GM23338 (cell line): ENCODE measurements at regions not wholly inside any gene's neighbourhood (a gene's known extent, or its start where the extent isn't known, plus 50 kb on each side); places are given as distances from the start of the nearest gene placed in this dataset.

Experiments
- ATAC-seq: fragments of 200-7000 bp; cut with Tn5 transposase; 3 replicates; pipeline ENCODE4 v1.9.1; 2020
- DNase-seq: peaks from one replicate; pipeline ENCODE4 v3.0.0-alpha.2; 2015; ENCODE audit warnings: low spot score
- H2AFZ ChIP-seq: fragments of 200-600 bp; sonication (generic); 2 replicates; pipeline ENCODE4 v1.8.0; 2016; ENCODE audit warnings: antibody characterized with exemption, mild to moderate bottlenecking, moderate library complexity
- H3F3A ChIP-seq: fragments of 200-600 bp; sonication (generic); replicated peaks from 2 replicates; pipeline ENCODE4 v1.8.0; 2017; ENCODE audit warnings: antibody characterized with exemption, mixed run types, low read depth
- H3K27ac ChIP-seq: fragments of 200-600 bp; sonication (generic); 2 replicates; pipeline ENCODE4 v1.6.1; 2016; ENCODE audit warnings: low read depth
- H3K27me3 ChIP-seq: fragments of 200-600 bp; sonication (generic); 2 replicates; pipeline ENCODE4 v1.8.0; 2016; ENCODE audit warnings: mild to moderate bottlenecking, mixed run types, moderate library complexity; ENCODE audit not compliant: insufficient read depth
- H3K36me3 ChIP-seq: fragments of 200-600 bp; sonication (generic); 2 replicates; pipeline ENCODE4 v1.8.0; 2016; ENCODE audit warnings: mild to moderate bottlenecking; ENCODE audit not compliant: insufficient read depth
- H3K4me1 ChIP-seq: fragments of 200-600 bp; sonication (generic); 2 replicates; pipeline ENCODE4 v1.8.0; 2016; ENCODE audit warnings: mild to moderate bottlenecking, moderate library complexity; ENCODE audit not compliant: insufficient read depth
- H3K4me2 ChIP-seq: fragments of 200-600 bp; sonication (generic); 2 replicates; pipeline ENCODE4 v1.7.1; 2017; ENCODE audit warnings: mixed run types
- H3K4me3 ChIP-seq: fragments of 200-600 bp; sonication (generic); 2 replicates; pipeline ENCODE4 v1.6.1; 2016; ENCODE audit warnings: mixed run types
- H3K79me2 ChIP-seq: fragments of 200-600 bp; sonication (generic); replicated peaks from 2 replicates; pipeline ENCODE4 v1.8.0; 2017; ENCODE audit warnings: mild to moderate bottlenecking; ENCODE audit not compliant: insufficient read depth
- H3K9me2 ChIP-seq: fragments of 200-600 bp; sonication (generic); 2 replicates; pipeline ENCODE4 v1.8.0; 2017; ENCODE audit not compliant: insufficient read depth
- H4K20me1 ChIP-seq: fragments of 200-600 bp; sonication (generic); replicated peaks from 2 replicates; pipeline ENCODE4 v1.8.0; 2017; ENCODE audit warnings: mild to moderate bottlenecking; ENCODE audit not compliant: insufficient read depth
- H3K27ac Mint-ChIP-seq: 2 replicates; pipeline ENCODE4 v1.8.0; 2020; ENCODE audit warnings: inconsistent platforms, mild to moderate bottlenecking, moderate library complexity, mixed read lengths
- H3K27me3 Mint-ChIP-seq: 3 replicates; pipeline ENCODE4 v1.8.0; 2022; ENCODE audit warnings: low read depth, mild to moderate bottlenecking, moderate library complexity, mixed read lengths, inconsistent platforms; ENCODE audit not compliant: insufficient read depth, poor library complexity
- H3K36me3 Mint-ChIP-seq: 3 replicates; pipeline ENCODE4 v1.8.0; 2021; ENCODE audit warnings: low read depth, mild to moderate bottlenecking, inconsistent platforms, moderate library complexity, mixed read lengths
- H3K4me1 Mint-ChIP-seq: 3 replicates; pipeline ENCODE4 v1.8.0; 2020; ENCODE audit warnings: mild to moderate bottlenecking, inconsistent platforms, mixed read lengths
- H3K4me3 Mint-ChIP-seq: 3 replicates; pipeline ENCODE4 v1.8.0; 2021; ENCODE audit warnings: moderate library complexity, mild to moderate bottlenecking, inconsistent platforms, mixed read lengths
- H3K9me3 Mint-ChIP-seq: 3 replicates; pipeline ENCODE4 v1.8.0; 2020; ENCODE audit warnings: moderate library complexity, mild to moderate bottlenecking, inconsistent platforms, mixed read lengths
- CREB1 ChIP-seq: fragments of 250-450 bp; sonication (Bioruptor Pico); IDR thresholded peaks from 2 replicates; pipeline ENCODE4 v1.5.0; 2020; ENCODE audit warnings: low read depth, mild to moderate bottlenecking, moderate library complexity
- CTCF ChIP-seq, 2 experiments: fragments of 200-600 bp in 1 of 2; sonication (generic) in 1 of 2; conservative IDR thresholded peaks; 2 replicates each; pipeline versions ENCODE4 v1.5.1 to v1.6.1; 2016 to 2017; ENCODE audit warnings: antibody characterized with exemption in 2 of 2, low read depth in 2 of 2, mild to moderate bottlenecking in 2 of 2, moderate library complexity in 1 of 2
- ETS1 ChIP-seq: IDR thresholded peaks from 2 replicates; pipeline ENCODE4 v1.6.1; 2016; ENCODE audit warnings: antibody characterized with exemption
- EZH2 ChIP-seq: fragments of 200-600 bp; sonication (generic); IDR thresholded peaks from one replicate; pipeline ENCODE4 v1.8.0; 2017; ENCODE audit warnings: antibody characterized with exemption, mild to moderate bottlenecking, low read depth; ENCODE audit not compliant: unreplicated experiment
- EZH2phosphoT487 ChIP-seq: fragments of 200-600 bp; sonication (generic); IDR thresholded peaks from one replicate; pipeline ENCODE4 v1.8.1; 2018; ENCODE audit warnings: antibody characterized with exemption; ENCODE audit not compliant: unreplicated experiment
- JUNB ChIP-seq: IDR thresholded peaks from one replicate; pipeline ENCODE4 v1.6.1; 2016; ENCODE audit warnings: antibody characterized with exemption; ENCODE audit not compliant: unreplicated experiment
- NANOG ChIP-seq: IDR thresholded peaks from 2 replicates; pipeline ENCODE4 v1.6.1; 2016; ENCODE audit warnings: antibody characterized with exemption, borderline replicate concordance
- POLR2AphosphoS5 ChIP-seq: IDR thresholded peaks from 2 replicates; pipeline ENCODE4 v1.6.1; 2016; ENCODE audit warnings: antibody characterized with exemption, low read depth
- REST ChIP-seq: IDR thresholded peaks from one replicate; pipeline ENCODE4 v1.6.1; 2018; ENCODE audit warnings: antibody characterized with exemption; ENCODE audit not compliant: unreplicated experiment
- STAT1 ChIP-seq: IDR thresholded peaks from one replicate; pipeline ENCODE4 v1.6.1; 2016; ENCODE audit warnings: antibody characterized with exemption; ENCODE audit not compliant: unreplicated experiment
- ZNF114 ChIP-seq: fragments of 250-450 bp; sonication (Bioruptor Pico); IDR thresholded peaks from 2 replicates; pipeline ENCODE4 v1.5.0; 2020; ENCODE audit warnings: mild to moderate bottlenecking, moderate library complexity
- ZNF331 ChIP-seq: fragments of 250-450 bp; sonication (Bioruptor Pico); IDR thresholded peaks from 2 replicates; pipeline ENCODE4 v1.5.0; 2020; ENCODE audit warnings: low read depth, mild to moderate bottlenecking, moderate library complexity
- ZNF462 ChIP-seq: fragments of 250-450 bp; sonication (Bioruptor Pico); IDR thresholded peaks from 2 replicates; pipeline ENCODE4 v1.5.0; 2020; ENCODE audit warnings: mild to moderate bottlenecking, moderate library complexity

- H3K4me2 ChIP-seq = no peak overlapping the region
- H3K27ac ChIP-seq = no peak overlapping the region
- H3K4me3 ChIP-seq = no peak overlapping the region
- no peaks in the 10 kb centered on the region for H3F3A ChIP-seq
- Mint-ChIP-seq H3K4me3 (no peak overlapping the region), H3K27ac (no peak overlapping the region), H3K4me1 (no peaks in the 10 kb centered on the region), H3K36me3 (no peaks in the 10 kb centered on the region), H3K9me3 (no peaks in the 10 kb centered on the region), H3K27me3 (no peaks in the 10 kb centered on the region)
- H3K79me2 ChIP-seq = no peaks in the 10 kb centered on the region
- H3K9me2 ChIP-seq = no peaks in the 10 kb centered on the region
- H4K20me1 ChIP-seq = no peaks in the 10 kb centered on the region
- H3K27me3 ChIP-seq = no peaks in the 10 kb centered on the region
- TF ChIP-seq NANOG (no peak), ZNF114 (CRISPR knock-in tag) (no peak), ZNF331 (CRISPR knock-in tag) (no peak), JUNB (no peak), ETS1 (no peak), ZNF462 (CRISPR knock-in tag) (no peak), EZH2 (no peak), POLR2AphosphoS5 (no peak), EZH2phosphoT487 (no peak), CREB1 (CRISPR knock-in tag) (no peak), REST (no peak), STAT1 (no peak), CTCF (conservative IDR thresholded peaks at IDR 0.05; ENCODE audit: low read depth in 2 of 2) (no peak)
- H3K36me3 ChIP-seq = no peaks in the 10 kb centered on the region
- ATAC-seq (no peak), DNase-seq (no peak)
- no peak overlapping the region for H2AFZ ChIP-seq
- no peaks in the 10 kb centered on the region for H3K4me1 ChIP-seq
Observed at GRCh38 chr18:77405096-77405495, 155.4 kb downstream of the GALR1 start.
